ENCODE measurements at regions not wholly inside any gene's neighbourhood (a gene's known extent, or its start where the extent isn't known, plus 50 kb on each side); places are given as distances from the start of the nearest gene placed in this dataset.

DNA sequence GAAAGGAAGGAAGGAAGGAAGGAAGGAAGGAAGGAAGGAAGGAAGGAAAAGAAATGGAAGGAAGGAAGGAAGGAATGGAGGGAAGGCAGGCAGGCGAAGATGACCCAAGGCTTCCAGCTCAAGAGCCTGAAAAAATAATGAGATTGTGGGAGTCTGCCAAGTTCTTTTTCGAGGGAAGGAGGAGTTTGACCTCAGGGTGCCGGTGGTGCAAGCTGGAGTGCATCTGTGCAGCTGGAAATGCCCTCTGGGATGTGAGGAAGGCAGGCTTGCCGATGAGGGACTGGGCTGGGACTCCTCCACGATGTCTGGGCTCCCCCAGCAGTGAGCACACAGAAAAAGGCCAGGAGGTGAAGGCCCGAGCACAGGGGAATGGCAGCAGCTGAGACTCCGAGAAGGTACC, 154.9 kb upstream of the DAPK1 start:
- TF ChIP-seq CTCF (IDR thresholded peaks at IDR 0.05; ENCODE audit: low read depth, low read length, poor library complexity, severe bottlenecking) = no peak
- no peak for TF ChIP-seq EZH2phosphoT487 (IDR thresholded peaks at IDR 0.05; ENCODE audit: borderline replicate concordance, low read length)

Measured in DOHH2 (cell line).